ENCODE measurements at regions not wholly inside any gene's neighbourhood (a gene's known extent, or its start where the extent isn't known, plus 50 kb on each side); places are given as distances from the start of the nearest gene placed in this dataset.

GRCh38 chr6:14439419-14439818 is 321.8 kb downstream of the CD83 start:
- no peak for TF ChIP-seq CTCF (IDR thresholded peaks at IDR 0.05; ENCODE audit: insufficient read depth, low read depth, low read length)
- TF ChIP-seq EZH2 (IDR thresholded peaks at IDR 0.05; ENCODE audit: insufficient read depth, low read length), result no peak
